K562 (cell line): ENCODE measurements at regions not wholly inside any gene's neighbourhood (a gene's known extent, or its start where the extent isn't known, plus 50 kb on each side); places are given as distances from the start of the nearest gene placed in this dataset.

Experiments
- ATAC-seq: fragments of 200-7000 bp; cut with Tn5 transposase; 3 replicates; pipeline ENCODE4 v1.9.1; 2020; ENCODE audit warnings: moderate library complexity
- BruUV-seq: library from RNA; stranded (reverse); fragments of 400-500 nt; replicated peaks from 2 replicates; lab custom pipeline; 2021; lab: Mats Ljungman, UMichigan
- CTCF ChIA-PET: fragments of 300-600 bp; formaldehyde crosslinking; extraction: SDS; loops from one replicate; lab custom pipeline; 2021; ENCODE audit warnings: low intra/inter-chr PET ratio; lab: Yijun Ruan, JAX
- POLR2A ChIA-PET: fragments of 300-600, 350-650 bp; sonication (Branson Sonifier 250); formaldehyde crosslinking; extraction: SDS; loops from one replicate; lab custom pipeline; 2021; ENCODE audit warnings: antibody characterized with exemption, inconsistent platforms; lab: Yijun Ruan, JAX
- DNase-seq, 4 experiments: peaks; one replicate each; pipeline versions ENCODE4 v3.0.0 to v3.0.0-alpha.2; 2011 to 2018; ENCODE audit warnings: low spot score in 3 of 4, mixed read lengths in 3 of 4; ENCODE audit errors: extremely low read depth in 1 of 4
- FAIRE-seq: peaks from 2 replicates; lab custom pipeline; 2011; peaks lifted over from hg19 to GRCh38; lab: Jason Lieb, UNC
- H2AFZ ChIP-seq: 2 replicates; pipeline ENCODE4 v1.6.0; 2011; ENCODE audit warnings: low read depth, low read length, control low read depth, inconsistent platforms
- H3K27ac ChIP-seq: fragments of 200-600 bp; 3 replicates; pipeline ENCODE4 v1.8.0; 2011; ENCODE audit warnings: low read depth, mild to moderate bottlenecking, control low read depth, inconsistent platforms, low read length, moderate library complexity, mixed read lengths; ENCODE audit errors: extremely low read depth
- H3K27me3 ChIP-seq, 2 experiments: fragments of 300-600 bp in 1 of 2; 2 replicates in 1 of 2; 3 replicates in 1 of 2; pipeline versions ENCODE4 v1.6.0 to v1.8.0; 2011; ENCODE audit warnings: inconsistent platforms in 2 of 2, low read length in 2 of 2, mild to moderate bottlenecking in 1 of 2, mixed read lengths in 1 of 2, moderate library complexity in 1 of 2; ENCODE audit not compliant: control insufficient read depth in 2 of 2, insufficient read depth in 2 of 2
- H3K36me3 ChIP-seq: fragments of 300-600 bp; 3 replicates; pipeline ENCODE4 v1.8.0; 2011; ENCODE audit warnings: mild to moderate bottlenecking, low read length, inconsistent platforms; ENCODE audit not compliant: control insufficient read depth, insufficient read depth
- H3K4me1 ChIP-seq, 2 experiments: fragments of 200-600 bp in 1 of 2; replicated peaks in 1 of 2; 2 replicates in 1 of 2; 3 replicates in 1 of 2; pipeline versions ENCODE4 v1.5.1 to v1.8.0; 2011; ENCODE audit warnings: inconsistent platforms in 2 of 2, low read length in 2 of 2, mild to moderate bottlenecking in 1 of 2, mixed read lengths in 1 of 2, moderate library complexity in 1 of 2; ENCODE audit not compliant: control insufficient read depth in 2 of 2, insufficient read depth in 2 of 2
- H3K4me2 ChIP-seq: 2 replicates; pipeline ENCODE4 v1.6.1; 2011; ENCODE audit warnings: low read length, control low read depth, inconsistent platforms, mixed read lengths; ENCODE audit not compliant: insufficient read depth
- H3K4me3 ChIP-seq: fragments of 200-600 bp; sonication (generic), shearing (Covaris generic); 2 replicates; pipeline ENCODE4 v1.5.1; 2016; ENCODE audit warnings: control low read depth, inconsistent platforms
- H3K79me2 ChIP-seq: fragments of 200-600 bp; 3 replicates; pipeline ENCODE4 v1.8.0; 2011; ENCODE audit warnings: low read length, inconsistent platforms; ENCODE audit not compliant: control insufficient read depth, insufficient read depth
- H3K9ac ChIP-seq, 2 experiments: 2 replicates each; pipeline versions ENCODE4 v1.6.0 to v1.6.1; 2011; ENCODE audit warnings: low read depth in 2 of 2, low read length in 2 of 2, control low read depth in 1 of 2, inconsistent platforms in 1 of 2, mild to moderate bottlenecking in 1 of 2, mixed read lengths in 1 of 2; ENCODE audit not compliant: insufficient read depth in 1 of 2
- H3K9me1 ChIP-seq: one replicate; pipeline ENCODE4 v1.6.0; 2011; ENCODE audit warnings: inconsistent platforms, mild to moderate bottlenecking, low read length, moderate library complexity; ENCODE audit not compliant: control insufficient read depth, insufficient read depth
- H3K9me3 ChIP-seq: replicated peaks from 2 replicates; pipeline ENCODE4 v1.5.1; 2011; ENCODE audit warnings: low read depth, low read length, inconsistent platforms; ENCODE audit not compliant: control insufficient read depth, insufficient read depth
- H4K20me1 ChIP-seq: replicated peaks from 2 replicates; pipeline ENCODE4 v1.6.1; 2011; ENCODE audit warnings: low read length, inconsistent platforms, mixed read lengths; ENCODE audit not compliant: control insufficient read depth, insufficient read depth
- CBX8 ChIP-seq: fragments of 200-600 bp; sonication (generic); IDR thresholded peaks from 2 replicates; pipeline ENCODE4 v1.6.1; 2012; ENCODE audit warnings: borderline replicate concordance, mixed run types, low read depth, mild to moderate bottlenecking, moderate library complexity, mixed read lengths, low read length, control low read depth, inconsistent platforms; ENCODE audit not compliant: poor library complexity, severe bottlenecking; ENCODE audit errors: extremely low read depth
- DACH1 ChIP-seq: fragments of 450-650 bp; IDR thresholded peaks from 2 replicates; pipeline ENCODE4 v1.6.1; 2018; ENCODE audit not compliant: partially characterized antibody
- ETV1 ChIP-seq: fragments of 450-650 bp; conservative IDR thresholded peaks from 2 replicates; pipeline ENCODE4 v1.6.1; 2016; ENCODE audit warnings: missing genetic modification characterization, control low read depth, low read depth, missing compliant biosample characterization
- HINFP ChIP-seq: fragments of 450-650 bp; conservative IDR thresholded peaks from 2 replicates; pipeline ENCODE4 v1.6.1; 2016; ENCODE audit warnings: missing genetic modification characterization, low read depth, mild to moderate bottlenecking, control low read depth, missing compliant biosample characterization
- MCM7 ChIP-seq, 2 experiments: fragments of 450-650 bp; IDR thresholded peaks; 2 replicates each; pipeline ENCODE4 v1.6.1; 2016 to 2018
- MTA2 ChIP-seq: fragments of 450-650 bp; IDR thresholded peaks from 2 replicates; pipeline ENCODE4 v1.6.1; 2016; ENCODE audit warnings: low read depth
- PRDM10 ChIP-seq: fragments of 450-650 bp; IDR thresholded peaks from 2 replicates; pipeline ENCODE4 v1.6.1; 2018; ENCODE audit not compliant: partially characterized antibody
- SNAPC5 ChIP-seq: fragments of 250-450 bp; sonication (Bioruptor Pico); IDR thresholded peaks from 2 replicates; pipeline ENCODE4 v1.8.0; 2021; ENCODE audit warnings: moderate library complexity, mild to moderate bottlenecking, inconsistent platforms
- ZNF174 ChIP-seq: fragments of 250-450 bp; sonication (Bioruptor Pico); IDR thresholded peaks from 2 replicates; pipeline ENCODE4 v1.4.0; 2020; ENCODE audit warnings: mild to moderate bottlenecking
- ZNF717 ChIP-seq: fragments of 250-450 bp; sonication (Bioruptor Pico); IDR thresholded peaks from 2 replicates; pipeline ENCODE4 v1.5.0; 2021
- WGBS: fragments of 100-300 bp; shearing (Covaris generic); methylation state at CpG from one replicate; pipeline ENCODE4 v1.1.6; 2016; ENCODE audit warnings: low coverage, mixed read lengths; ENCODE audit not compliant: insufficient coverage; ENCODE audit errors: missing lambda C conversion rate; 5-methylcytosine and 5-hydroxymethylcytosine counted together
- in situ Hi-C: fragments of 300-500 bp; cut with MboI; formaldehyde crosslinking; loops from 4 replicates; pipeline ENCODE4 v1.15.0; 2018; ENCODE audit warnings: inconsistent platforms, mixed read lengths
- intact Hi-C: fragments of 100-400 bp; cut with micrococcal nuclease; formaldehyde crosslinking; loops from 2 replicates; pipeline ENCODE4 v1.14.2; 2022

- TF ChIP-seq PRDM10 (no peak), ZNF174 (no peak), MTA2 (no peak), CBX8 (no peak)
Observed at GRCh38 chr5:53219174-53219573, 109.6 kb upstream of the MOCS2 start (continued).

GRCh38 chr5:53219610-53220009 is 110.1 kb upstream of the MOCS2 start:
- intact Hi-C loops: no loop called here
- ChIA-PET POLR2A (no interaction called here), CTCF (no interaction called here)

More at GRCh38 chr5:53219610-53220009, 110.1 kb upstream of the MOCS2 start:
- BruUV-seq: no TSS peak
- H3K36me3 ChIP-seq: no peaks in the 10 kb centered on the region
- H4K20me1 ChIP-seq: no peaks in the 10 kb centered on the region
- H3K4me3 ChIP-seq: no peak overlapping the region
- FAIRE-seq (no peak), ATAC-seq (no peak), DNase-seq (no peak)
- no peaks in the 10 kb centered on the region; a peak in 1 of 5 replicates for H3K27me3 ChIP-seq
- TF ChIP-seq HINFP (tag): no peak
- no peak for TF ChIP-seq ZNF717 (CRISPR knock-in tag)
- TF ChIP-seq DACH1: no peak
- no peak for TF ChIP-seq ETV1
- no peak for TF ChIP-seq MCM7 (IDR thresholded peaks at IDR 0.05)
- no peak for TF ChIP-seq SNAPC5 (CRISPR knock-in tag)
- no peak overlapping the region for H2AFZ ChIP-seq
- H3K79me2 ChIP-seq: no peaks in the 10 kb centered on the region
- no peak overlapping the region for H3K9ac ChIP-seq
- no peaks in the 10 kb centered on the region for H3K9me1 ChIP-seq
- no peaks in the 10 kb centered on the region for H3K9me3 ChIP-seq
- 0% methylated on average over 3 of the region's 3 CpGs for WGBS
- no peak overlapping the region for H3K4me2 ChIP-seq
- in situ Hi-C loops: no loop called here
- H3K27ac ChIP-seq: no peak overlapping the region
- H3K4me1 ChIP-seq: no peaks in the 10 kb centered on the region
